GM12878 (cell line): ENCODE measurements at regions not wholly inside any gene's neighbourhood (a gene's known extent, or its start where the extent isn't known, plus 50 kb on each side); places are given as distances from the start of the nearest gene placed in this dataset.

ENCODE experiments used
- ATAC-seq: fragments of 200-7000 bp; cut with Tn5 transposase; 3 replicates; pipeline ENCODE4 v1.9.1; 2020; ENCODE audit warnings: mild to moderate bottlenecking, moderate library complexity
- BruUV-seq: library from RNA; stranded (reverse); fragments of 400-500 nt; replicated peaks from 2 replicates; lab custom pipeline; 2021; lab: Mats Ljungman, UMichigan
- CTCF ChIA-PET: fragments of 300-600 bp; sonication (Branson Sonifier 250); formaldehyde crosslinking; extraction: SDS; loops from one replicate; lab custom pipeline; 2021; ENCODE audit warnings: inconsistent platforms; lab: Yijun Ruan, JAX
- POLR2A ChIA-PET: fragments of 350-600 bp; formaldehyde crosslinking; extraction: SDS; loops from one replicate; lab custom pipeline; 2021; ENCODE audit warnings: inconsistent platforms; lab: Charles Lee
- RAD21 ChIA-PET: fragments of 300-600 bp; sonication (Branson Sonifier 250); formaldehyde crosslinking; loops from one replicate; lab custom pipeline; 2023; ENCODE audit warnings: antibody characterized with exemption; ENCODE audit not compliant: unreplicated experiment; lab: Charles Lee
- SMC1A ChIA-PET: fragments of 300-600 bp; sonication (Branson Sonifier 250); formaldehyde crosslinking; loops from one replicate; lab custom pipeline; 2023; ENCODE audit not compliant: unreplicated experiment, uncharacterized antibody; lab: Charles Lee
- DNase-seq: peaks from one replicate; pipeline ENCODE4 v3.0.0-alpha.2; 2011; ENCODE audit warnings: low read depth, low spot score
- FAIRE-seq: peaks from 3 replicates; lab custom pipeline; 2011; peaks lifted over from hg19 to GRCh38; lab: Jason Lieb, UNC
- H2AFZ ChIP-seq: 2 replicates; pipeline ENCODE4 v1.6.0; 2011; ENCODE audit warnings: low read depth, low read length, control low read depth; ENCODE audit not compliant: control insufficient read depth
- H3K27ac ChIP-seq: 2 replicates; pipeline ENCODE4 v1.5.1; 2011; ENCODE audit warnings: control low read depth; ENCODE audit not compliant: control insufficient read depth, insufficient read depth
- H3K27me3 ChIP-seq, 2 experiments: replicated peaks in 1 of 2; 2 replicates each; pipeline versions ENCODE4 v1.6.0 to v1.6.1; 2011; ENCODE audit warnings: low read length in 1 of 2; ENCODE audit not compliant: control insufficient read depth in 2 of 2, insufficient read depth in 2 of 2
- H3K36me3 ChIP-seq, 2 experiments: 2 replicates each; pipeline ENCODE4 v1.5.1; 2011; ENCODE audit warnings: low read length in 1 of 2; ENCODE audit not compliant: control insufficient read depth in 2 of 2, insufficient read depth in 2 of 2
- H3K4me1 ChIP-seq: 2 replicates; pipeline ENCODE4 v1.6.1; 2011; ENCODE audit warnings: mild to moderate bottlenecking, low read length, moderate library complexity, mixed read lengths; ENCODE audit not compliant: control insufficient read depth, insufficient read depth
- H3K4me2 ChIP-seq: 2 replicates; pipeline ENCODE4 v1.6.0; 2011; ENCODE audit warnings: control low read depth; ENCODE audit not compliant: control insufficient read depth, insufficient read depth
- H3K4me3 ChIP-seq: fragments of 200-600 bp; sonication (generic); 2 replicates; pipeline ENCODE4 v1.5.1; 2016
- H3K79me2 ChIP-seq: 2 replicates; pipeline ENCODE4 v1.6.0; 2011; ENCODE audit warnings: low read length; ENCODE audit not compliant: control insufficient read depth, insufficient read depth
- H3K9ac ChIP-seq: 2 replicates; pipeline ENCODE4 v1.8.0; 2011; ENCODE audit warnings: low read length, control low read depth, mixed read lengths; ENCODE audit not compliant: control insufficient read depth, insufficient read depth
- H3K9me3 ChIP-seq: replicated peaks from 3 replicates; pipeline ENCODE4 v1.5.1; 2011; ENCODE audit warnings: mild to moderate bottlenecking, low read length; ENCODE audit not compliant: control insufficient read depth, insufficient read depth
- H4K20me1 ChIP-seq: 2 replicates; pipeline ENCODE4 v1.6.0; 2011; ENCODE audit not compliant: control insufficient read depth, insufficient read depth
- CHD1 ChIP-seq: IDR thresholded peaks from 2 replicates; pipeline ENCODE4 v1.6.1; 2012; ENCODE audit warnings: low read depth, low read length, improper control_type of control experiment
- CREB1 ChIP-seq: IDR thresholded peaks from 2 replicates; pipeline ENCODE4 v1.6.1; 2012; ENCODE audit warnings: low read depth, mild to moderate bottlenecking, inconsistent platforms
- JUNB ChIP-seq: IDR thresholded peaks from 2 replicates; pipeline ENCODE4 v1.6.1; 2016; ENCODE audit warnings: antibody characterized with exemption, mild to moderate bottlenecking
- RFX5 ChIP-seq: IDR thresholded peaks from 2 replicates; pipeline ENCODE4 v1.6.1; 2011; ENCODE audit warnings: low read depth, low read length, improper control_type of control experiment
- SMC3 ChIP-seq: IDR thresholded peaks from 2 replicates; pipeline ENCODE4 v1.6.1; 2011; ENCODE audit warnings: low read length, improper control_type of control experiment, borderline replicate concordance
- WGBS: methylation state at CpG from one replicate; pipeline ENCODE4 v1.1.6; 2016; ENCODE audit warnings: low lambda C conversion rate; ENCODE audit not compliant: insufficient replicate concordance, insufficient coverage; ENCODE audit errors: missing lambda C conversion rate; 5-methylcytosine and 5-hydroxymethylcytosine counted together
- in situ Hi-C: fragments of 300-500 bp; cut with MboI; formaldehyde crosslinking; loops from 9 replicates; pipeline ENCODE4 v1.14.3; 2018; ENCODE audit warnings: mixed read lengths
- intact Hi-C: fragments of 100-400 bp; cut with micrococcal nuclease; formaldehyde crosslinking; loops from one replicate; pipeline ENCODE4 v1.14.2; 2022; ENCODE audit not compliant: unreplicated experiment

GRCh38 chr22:47237890-47238480 is 475.5 kb downstream of the TBC1D22A start:
- Histone ChIP-seq H3K79me2 (no peaks in the 10 kb centered on the region), H3K4me2 (no peak overlapping the region), H4K20me1 (no peaks in the 10 kb centered on the region), H3K4me1 (no peaks in the 10 kb centered on the region), H3K4me3 (no peak overlapping the region), H2AFZ (no peak overlapping the region), H3K9me3 (no peaks in the 10 kb centered on the region; the same call in 2 of the 3 replicates), H3K36me3 (no peaks in the 10 kb centered on the region), H3K27me3 (no peaks in the 10 kb centered on the region), H3K27ac (no peak overlapping the region), H3K9ac (no peak overlapping the region)
- FAIRE-seq (no peak), DNase-seq (no peak), ATAC-seq (no peak)
- no peak for TF ChIP-seq CREB1
- TF ChIP-seq JUNB = no peak
- no peak for TF ChIP-seq RFX5
- no peak for TF ChIP-seq CHD1
- ChIA-PET POLR2A (no interaction called here), CTCF (no interaction called here), SMC1A (no interaction called here), RAD21 (no interaction called here)
- WGBS = 4% methylated on average over 7 of the region's 7 CpGs
- no TSS peak for BruUV-seq
- in situ Hi-C loops (no loop called here), intact Hi-C loops (no loop called here)

GRCh38 chr22:47236718-47237117 is 474.3 kb downstream of the TBC1D22A start:
- Histone ChIP-seq H3K9me3 (no peaks in the 10 kb centered on the region; the same call in 2 of the 3 replicates), H3K36me3 (no peaks in the 10 kb centered on the region), H3K79me2 (no peaks in the 10 kb centered on the region), H3K27ac (no peak overlapping the region), H3K9ac (no peak overlapping the region), H3K27me3 (no peaks in the 10 kb centered on the region), H4K20me1 (no peaks in the 10 kb centered on the region), H3K4me1 (no peaks in the 10 kb centered on the region), H3K4me3 (no peak overlapping the region), H3K4me2 (no peak overlapping the region), H2AFZ (no peak overlapping the region)
- TF ChIP-seq SMC3 = no peak
- 0% methylated on average over 1 of the region's 1 CpG for WGBS
- DNase-seq (no peak), ATAC-seq (no peak), FAIRE-seq (no peak)
- SMC1A ChIA-PET = no interaction called here
- BruUV-seq = no TSS peak
- RAD21 ChIA-PET = no interaction called here
- CTCF ChIA-PET = no interaction called here
- in situ Hi-C loops (no loop called here), intact Hi-C loops (no loop called here)
- POLR2A ChIA-PET = no interaction called here
